PFSK-1 (cell line): ENCODE measurements at regions not wholly inside any gene's neighbourhood (a gene's known extent, or its start where the extent isn't known, plus 50 kb on each side); places are given as distances from the start of the nearest gene placed in this dataset.

ENCODE experiments used
- FOXP2 ChIP-seq: optimal IDR thresholded peaks from 2 replicates; pipeline ENCODE3; 2011; ENCODE audit warnings: borderline replicate concordance, control low read depth, inconsistent platforms; ENCODE audit not compliant: insufficient read depth; ENCODE audit errors: extremely low read length, extremely low read depth
- POLR2AphosphoS5 ChIP-seq: IDR thresholded peaks from 2 replicates; pipeline ENCODE4 v1.6.1; 2012; ENCODE audit warnings: low read depth, mild to moderate bottlenecking, control low read depth, low read length, moderate library complexity
- SIN3A ChIP-seq: IDR thresholded peaks from 2 replicates; pipeline ENCODE4 v1.6.1; 2012; ENCODE audit warnings: mild to moderate bottlenecking, low read length, moderate library complexity, borderline replicate concordance; ENCODE audit not compliant: insufficient read depth
- TAF1 ChIP-seq: IDR thresholded peaks from 2 replicates; pipeline ENCODE4 v1.6.1; 2012; ENCODE audit warnings: low read length, control low read depth, borderline replicate concordance; ENCODE audit not compliant: insufficient read depth
- TF ChIP-seq, protein P1 (sequence below), 2 experiments: IDR thresholded peaks; 2 replicates each; pipeline versions ENCODE4 v1.6.1 to v1.8.0; 2011 to 2012; ENCODE audit warnings: low read depth in 2 of 2, low read length in 2 of 2, control low read depth in 1 of 2, inconsistent platforms in 1 of 2, mild to moderate bottlenecking in 1 of 2, moderate library complexity in 1 of 2; ENCODE audit not compliant: insufficient read depth in 1 of 2

- TF ChIP-seq POLR2AphosphoS5 (no peak), FOXP2 (no peak), SIN3A (no peak), TAF1 (no peak)
- TF ChIP-seq, protein P1, sequence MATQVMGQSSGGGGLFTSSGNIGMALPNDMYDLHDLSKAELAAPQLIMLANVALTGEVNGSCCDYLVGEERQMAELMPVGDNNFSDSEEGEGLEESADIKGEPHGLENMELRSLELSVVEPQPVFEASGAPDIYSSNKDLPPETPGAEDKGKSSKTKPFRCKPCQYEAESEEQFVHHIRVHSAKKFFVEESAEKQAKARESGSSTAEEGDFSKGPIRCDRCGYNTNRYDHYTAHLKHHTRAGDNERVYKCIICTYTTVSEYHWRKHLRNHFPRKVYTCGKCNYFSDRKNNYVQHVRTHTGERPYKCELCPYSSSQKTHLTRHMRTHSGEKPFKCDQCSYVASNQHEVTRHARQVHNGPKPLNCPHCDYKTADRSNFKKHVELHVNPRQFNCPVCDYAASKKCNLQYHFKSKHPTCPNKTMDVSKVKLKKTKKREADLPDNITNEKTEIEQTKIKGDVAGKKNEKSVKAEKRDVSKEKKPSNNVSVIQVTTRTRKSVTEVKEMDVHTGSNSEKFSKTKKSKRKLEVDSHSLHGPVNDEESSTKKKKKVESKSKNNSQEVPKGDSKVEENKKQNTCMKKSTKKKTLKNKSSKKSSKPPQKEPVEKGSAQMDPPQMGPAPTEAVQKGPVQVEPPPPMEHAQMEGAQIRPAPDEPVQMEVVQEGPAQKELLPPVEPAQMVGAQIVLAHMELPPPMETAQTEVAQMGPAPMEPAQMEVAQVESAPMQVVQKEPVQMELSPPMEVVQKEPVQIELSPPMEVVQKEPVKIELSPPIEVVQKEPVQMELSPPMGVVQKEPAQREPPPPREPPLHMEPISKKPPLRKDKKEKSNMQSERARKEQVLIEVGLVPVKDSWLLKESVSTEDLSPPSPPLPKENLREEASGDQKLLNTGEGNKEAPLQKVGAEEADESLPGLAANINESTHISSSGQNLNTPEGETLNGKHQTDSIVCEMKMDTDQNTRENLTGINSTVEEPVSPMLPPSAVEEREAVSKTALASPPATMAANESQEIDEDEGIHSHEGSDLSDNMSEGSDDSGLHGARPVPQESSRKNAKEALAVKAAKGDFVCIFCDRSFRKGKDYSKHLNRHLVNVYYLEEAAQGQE (IDR thresholded peaks at IDR 0.05; ENCODE audit: insufficient read depth in 1 of 2, low read depth in 2 of 2, low read length in 2 of 2) = no peak
Observed at GRCh38 chr12:127278351-127278750, 988.6 kb upstream of the TMEM132C start.
